ENCODE measurements at regions not wholly inside any gene's neighbourhood (a gene's known extent, or its start where the extent isn't known, plus 50 kb on each side); places are given as distances from the start of the nearest gene placed in this dataset.

GRCh38 chrX:39563178-39563577, 534.6 kb downstream of the BCOR start:
- no peak for TF ChIP-seq CTCF (IDR thresholded peaks at IDR 0.05; ENCODE audit: low read depth, low read length)
- DNase-seq (ENCODE audit: extremely low read depth, low read depth), result no peak

- TF ChIP-seq CTCF (IDR thresholded peaks at IDR 0.05; ENCODE audit: low read depth, low read length), result no peak
- DNase-seq (ENCODE audit: extremely low read depth, low read depth), result no peak
Observed at GRCh38 chrX:39564751-39565150, 533.0 kb downstream of the BCOR start.

GRCh38 chrX:39574178-39574577, 523.6 kb downstream of the BCOR start:
- no peak for TF ChIP-seq CTCF (IDR thresholded peaks at IDR 0.05; ENCODE audit: low read depth, low read length)
- no peak for DNase-seq (ENCODE audit: extremely low read depth, low read depth)

- no peak for DNase-seq (ENCODE audit: extremely low read depth, low read depth)
Observed at GRCh38 chrX:39576041-39576872, 521.5 kb downstream of the BCOR start.

GRCh38 chrX:39577206-39577984, 520.4 kb downstream of the BCOR start:
- no peak for TF ChIP-seq CTCF (IDR thresholded peaks at IDR 0.05; ENCODE audit: low read depth, low read length)
- no peak for DNase-seq (ENCODE audit: extremely low read depth, low read depth)

More at GRCh38 chrX:39576041-39576872, 521.5 kb downstream of the BCOR start:
- TF ChIP-seq CTCF (IDR thresholded peaks at IDR 0.05; ENCODE audit: low read depth, low read length), result no peak

GRCh38 chrX:39577985-39578869, 519.5 kb downstream of the BCOR start:
- DNase-seq (ENCODE audit: extremely low read depth, low read depth), result no peak
- no peak for TF ChIP-seq CTCF (IDR thresholded peaks at IDR 0.05; ENCODE audit: low read depth, low read length)

Measured in AG09319 (cell line).